ENCODE measurements at regions not wholly inside any gene's neighbourhood (a gene's known extent, or its start where the extent isn't known, plus 50 kb on each side); places are given as distances from the start of the nearest gene placed in this dataset.

- BruUV-seq (replicated peaks): no TSS peak
- no peaks in the 10 kb centered on the region for H3K27me3 ChIP-seq (replicated peaks; ENCODE audit: control insufficient read depth, insufficient read depth, low read length)
- no peak for DNase-seq
- CTCF ChIA-PET: no interaction called here
- H3K4me1 ChIP-seq: no peaks in the 10 kb centered on the region
- peaks cover 25% of the 10 kb centered on the region for H3K9me3 Mint-ChIP-seq (ENCODE audit: unreplicated experiment)
- no peak overlapping the region for H3K4me3 ChIP-seq (ENCODE audit: low read depth, low read length)
- no peaks in the 10 kb centered on the region for H3K4me1 Mint-ChIP-seq (ENCODE audit: low read depth, unreplicated experiment)
- POLR2A ChIA-PET: no interaction called here
- no peaks in the 10 kb centered on the region for H3K36me3 ChIP-seq (ENCODE audit: control insufficient read depth, insufficient read depth, low read length)
- no peak for TF ChIP-seq CTCF (IDR thresholded peaks at IDR 0.05; ENCODE audit: insufficient read depth in 1 of 2, low read depth in 1 of 2, low read length in 1 of 2, severe bottlenecking in 1 of 2, unreplicated experiment in 1 of 2)
- H3K27me3 Mint-ChIP-seq (ENCODE audit: insufficient read depth, unreplicated experiment): no peaks in the 10 kb centered on the region
- no peak overlapping the region for H3K4me3 Mint-ChIP-seq (ENCODE audit: unreplicated experiment)
- no peaks in the 10 kb centered on the region for H3K36me3 Mint-ChIP-seq (ENCODE audit: insufficient read depth, unreplicated experiment)
- intact Hi-C loops (cut with micrococcal nuclease; ENCODE audit: unreplicated experiment): no loop called here
- H3K27ac Mint-ChIP-seq (ENCODE audit: unreplicated experiment): no peak overlapping the region
- 0 out of 2 replicates have a peak, but pooled peaks cover 4% of the 10 kb centered on the region for H3K9me3 ChIP-seq
Observed at GRCh38 chr13:109971006-109971405, 184.6 kb upstream of the IRS2 start.

GRCh38 chr13:109968876-109969577, 182.6 kb upstream of the IRS2 start:
- Mint-ChIP-seq H3K4me1 (ENCODE audit: low read depth, unreplicated experiment) (no peaks in the 10 kb centered on the region), H3K27me3 (ENCODE audit: insufficient read depth, unreplicated experiment) (no peaks in the 10 kb centered on the region)
- POLR2A ChIA-PET: no interaction called here

GRCh38 chr13:109963960-109964563, 177.7 kb upstream of the IRS2 start:
- Mint-ChIP-seq H3K4me1 (ENCODE audit: low read depth, unreplicated experiment) (no peaks in the 10 kb centered on the region), H3K4me3 (ENCODE audit: unreplicated experiment) (no peak overlapping the region), H3K27me3 (ENCODE audit: insufficient read depth, unreplicated experiment) (no peaks in the 10 kb centered on the region), H3K9me3 (ENCODE audit: unreplicated experiment) (peaks cover 19% of the 10 kb centered on the region), H3K36me3 (ENCODE audit: insufficient read depth, unreplicated experiment) (no peaks in the 10 kb centered on the region), H3K27ac (ENCODE audit: unreplicated experiment) (no peak overlapping the region)
- no peaks in the 10 kb centered on the region for H3K27me3 ChIP-seq (replicated peaks; ENCODE audit: control insufficient read depth, insufficient read depth, low read length)
- no peaks in the 10 kb centered on the region for H3K9me3 ChIP-seq
- intact Hi-C loops (cut with micrococcal nuclease; ENCODE audit: unreplicated experiment): no loop called here
- CTCF ChIA-PET: no interaction called here
- H3K36me3 ChIP-seq (ENCODE audit: control insufficient read depth, insufficient read depth, low read length): no peaks in the 10 kb centered on the region
- TF ChIP-seq CTCF (IDR thresholded peaks at IDR 0.05; ENCODE audit: insufficient read depth in 1 of 2, low read depth in 1 of 2, low read length in 1 of 2, severe bottlenecking in 1 of 2, unreplicated experiment in 1 of 2): no peak
- H3K4me1 ChIP-seq: no peaks in the 10 kb centered on the region
- no peak for DNase-seq
- H3K4me3 ChIP-seq (ENCODE audit: low read depth, low read length): no peak overlapping the region
- POLR2A ChIA-PET: no interaction called here
- no TSS peak for BruUV-seq (replicated peaks)

More at GRCh38 chr13:109968876-109969577, 182.6 kb upstream of the IRS2 start:
- Mint-ChIP-seq H3K36me3 (ENCODE audit: insufficient read depth, unreplicated experiment) (no peaks in the 10 kb centered on the region), H3K9me3 (ENCODE audit: unreplicated experiment) (peaks cover 25% of the 10 kb centered on the region), H3K27ac (ENCODE audit: unreplicated experiment) (no peak overlapping the region), H3K4me3 (ENCODE audit: unreplicated experiment) (no peak overlapping the region)
- intact Hi-C loops (cut with micrococcal nuclease; ENCODE audit: unreplicated experiment): no loop called here
- Histone ChIP-seq H3K4me1 (no peaks in the 10 kb centered on the region), H3K4me3 (ENCODE audit: low read depth, low read length) (no peak overlapping the region), H3K27me3 (replicated peaks; ENCODE audit: control insufficient read depth, insufficient read depth, low read length) (no peaks in the 10 kb centered on the region), H3K9me3 (0 out of 2 replicates have a peak, but pooled peaks cover 4% of the 10 kb centered on the region), H3K36me3 (ENCODE audit: control insufficient read depth, insufficient read depth, low read length) (no peaks in the 10 kb centered on the region)
- CTCF ChIA-PET: no interaction called here
- no TSS peak for BruUV-seq (replicated peaks)
- no peak for DNase-seq
- TF ChIP-seq CTCF (IDR thresholded peaks at IDR 0.05; ENCODE audit: insufficient read depth in 1 of 2, low read depth in 1 of 2, low read length in 1 of 2, severe bottlenecking in 1 of 2, unreplicated experiment in 1 of 2): no peak
